Heart right ventricle (tissue), 16 donors: ENCODE measurements at regions not wholly inside any gene's neighbourhood (a gene's known extent, or its start where the extent isn't known, plus 50 kb on each side); places are given as distances from the start of the nearest gene placed in this dataset.
"Not testable (repeated sequence)": the region's sequence is repeated elsewhere in the genome, so short reads cannot be mapped to it uniquely, and the experiment has no call there.

Source experiments
- ATAC-seq, 8 donors: fragments of 200-7000 bp; cut with Tn5 transposase; one replicate each; pipeline ENCODE4 v1.9.1; 2020; ENCODE audit warnings: mild to moderate bottlenecking in 8 of 8, moderate library complexity in 8 of 8, moderate number of reproducible peaks in 1 of 8
- DNase-seq, 2 donors: peaks; one replicate each; pipeline ENCODE4 v3.0.0-alpha.2; 2020
- H3K27ac ChIP-seq, 10 donors: fragments of 200-600 bp; sonication (generic) in 2 of 10; one replicate each; pipeline versions ENCODE4 v1.5.0 to v1.8.0; 2020 to 2022; ENCODE audit warnings: mild to moderate bottlenecking in 3 of 10
- H3K27me3 ChIP-seq, 7 donors: fragments of 200-600 bp; one replicate each; pipeline ENCODE4 v1.8.0; 2021 to 2022; ENCODE audit warnings: mild to moderate bottlenecking in 2 of 7
- H3K36me3 ChIP-seq, 9 donors: fragments of 200-600 bp; sonication (generic) in 1 of 9; one replicate each; pipeline versions ENCODE4 v1.5.0 to v1.8.0; 2020 to 2022; ENCODE audit warnings: mild to moderate bottlenecking in 2 of 9
- H3K4me1 ChIP-seq, 9 donors: fragments of 200-600 bp; sonication (generic) in 1 of 9; one replicate each; pipeline versions ENCODE4 v1.5.0 to v1.8.0; 2020 to 2022; ENCODE audit warnings: mild to moderate bottlenecking in 4 of 9
- H3K4me3 ChIP-seq, 10 donors: fragments of 200-600 bp; sonication (generic) in 2 of 10; one replicate each; pipeline versions ENCODE4 v1.5.0 to v1.8.0; 2020 to 2022; ENCODE audit warnings: mild to moderate bottlenecking in 7 of 10, moderate library complexity in 2 of 10
- H3K9me3 ChIP-seq, 11 donors: fragments of 200-600 bp in 10 of 11; sonication (generic) in 2 of 11; one replicate each; pipeline versions ENCODE4 v1.5.0 to v1.8.0; 2013 to 2022; ENCODE audit warnings: mild to moderate bottlenecking in 2 of 11, control low read depth in 1 of 11, moderate library complexity in 1 of 11
- WGBS, 2 donors: extraction: QIAGEN DNeasy Blood & Tissue Kit; methylation state at CpG; one replicate each; pipeline ENCODE4 v1.1.7; 2013; ENCODE audit warnings: inconsistent platforms in 1 of 2; 5-methylcytosine and 5-hydroxymethylcytosine counted together
- intact Hi-C, 10 donors: fragments of 100-400 bp; cut with DNase I; formaldehyde crosslinking; loops; one replicate each; pipeline versions ENCODE4 v1.11.1 to v1.14.2; 2022
- TF ChIP-seq, protein P1 (sequence below), 9 donors: fragments of 200-600 bp; sonication (generic) in 2 of 9; IDR thresholded peaks; one replicate each; pipeline versions ENCODE4 v1.5.0 to v1.8.0; 2021 to 2022; ENCODE audit warnings: antibody characterized with exemption in 9 of 9, mild to moderate bottlenecking in 5 of 9, moderate library complexity in 1 of 9
- donor health status: Arrhythmogenic right ventricular cardiomyopathy.
- donor health status: ischemic (EF 13 %, LVEDD 7.1; RV severe dilation, severe dysfunction).
- donor health status: healthy with polysubstance abuse.
- donor health status: DM: no; HTN: yes; CAD: no.
- donor health status: DM: no; HTN: no; CAD: no.
- donor health status: ischemic (EF 25% LVEDD 6.9; RV normal size, moderate dysfunction).
- donor health status: ischemic (EF 25% LVEDD 5.7; RV mildly dilated, moderate dysfunction).
- donor health status: healthy.
- donor health status: DM: yes; HTN: yes; CAD: no.
- donor health status: Ischemic cardiomyopathy.
- donor health status: ischemic (EF 35%, LVEDD 5.7; RV mildly dilated, moderate dysfunction).
- donor health status: nonischemic (EF 11% LVEDD 7.7; RV severe dilation, severe dysfunction).
- donor health status: DM: yes; HTN: yes; CAD: no.
- donor health status: PGD.
- donor health status: ischemic (EF 29% LVEDD 5.4; RV normal size, mild dysfunction).
- donor health status: nonischemic (EF 23%, LVEDD 6.1; RV moderate dilation, normal function).

DNA sequence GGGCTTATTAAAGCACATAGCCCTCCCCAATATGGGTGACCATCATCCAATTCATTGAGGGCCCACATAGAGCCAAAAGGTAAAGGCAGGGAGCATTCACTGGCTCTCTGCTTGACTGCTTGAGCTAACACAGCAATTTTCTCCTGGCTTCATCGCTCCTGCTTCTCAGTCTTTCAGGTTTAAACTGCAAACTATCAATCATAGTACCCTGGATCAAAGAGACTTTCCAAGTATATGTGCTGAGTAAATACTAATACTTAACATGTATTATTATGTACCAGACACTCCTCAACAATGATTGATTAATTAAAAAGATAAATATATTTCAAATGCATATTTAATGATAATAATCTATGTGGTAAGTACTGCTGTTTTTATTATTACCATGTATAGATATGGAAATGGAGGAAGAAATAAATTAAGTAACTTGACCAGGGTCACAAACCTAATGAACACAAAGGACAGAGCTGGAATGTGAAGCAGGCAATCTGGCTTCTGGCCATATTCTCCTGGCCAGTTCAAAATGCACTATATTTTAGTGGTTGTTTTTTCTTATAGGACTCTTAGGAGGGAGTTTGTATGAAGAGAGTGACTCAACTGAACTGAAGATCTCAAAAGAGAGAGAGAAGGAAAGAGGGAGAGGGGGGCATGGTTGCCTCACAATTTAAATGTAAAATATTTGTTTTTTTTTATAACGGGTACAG lies 1197.3 kb downstream of the TECRL start:
- no peaks in the 10 kb centered on the region for H3K36me3 ChIP-seq
- no peaks in the 10 kb centered on the region for H3K27me3 ChIP-seq
- H3K4me3 ChIP-seq, result no peak overlapping the region
- no peaks in the 10 kb centered on the region for H3K4me1 ChIP-seq
- no peak for DNase-seq
- TF ChIP-seq, protein P1, sequence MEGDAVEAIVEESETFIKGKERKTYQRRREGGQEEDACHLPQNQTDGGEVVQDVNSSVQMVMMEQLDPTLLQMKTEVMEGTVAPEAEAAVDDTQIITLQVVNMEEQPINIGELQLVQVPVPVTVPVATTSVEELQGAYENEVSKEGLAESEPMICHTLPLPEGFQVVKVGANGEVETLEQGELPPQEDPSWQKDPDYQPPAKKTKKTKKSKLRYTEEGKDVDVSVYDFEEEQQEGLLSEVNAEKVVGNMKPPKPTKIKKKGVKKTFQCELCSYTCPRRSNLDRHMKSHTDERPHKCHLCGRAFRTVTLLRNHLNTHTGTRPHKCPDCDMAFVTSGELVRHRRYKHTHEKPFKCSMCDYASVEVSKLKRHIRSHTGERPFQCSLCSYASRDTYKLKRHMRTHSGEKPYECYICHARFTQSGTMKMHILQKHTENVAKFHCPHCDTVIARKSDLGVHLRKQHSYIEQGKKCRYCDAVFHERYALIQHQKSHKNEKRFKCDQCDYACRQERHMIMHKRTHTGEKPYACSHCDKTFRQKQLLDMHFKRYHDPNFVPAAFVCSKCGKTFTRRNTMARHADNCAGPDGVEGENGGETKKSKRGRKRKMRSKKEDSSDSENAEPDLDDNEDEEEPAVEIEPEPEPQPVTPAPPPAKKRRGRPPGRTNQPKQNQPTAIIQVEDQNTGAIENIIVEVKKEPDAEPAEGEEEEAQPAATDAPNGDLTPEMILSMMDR (IDR thresholded peaks at IDR 0.05), result no peak
- intact Hi-C loops, result no loop called here
- H3K27ac ChIP-seq, result no peak overlapping the region
- peaks cover 0 to 64% (median 16%) of the 10 kb centered on the region in 11 donors for H3K9me3 ChIP-seq
- ATAC-seq, result no peak
- 73 to 92% methylated on average over 2 of the region's 2 CpGs for WGBS, 2 donors

DNA sequence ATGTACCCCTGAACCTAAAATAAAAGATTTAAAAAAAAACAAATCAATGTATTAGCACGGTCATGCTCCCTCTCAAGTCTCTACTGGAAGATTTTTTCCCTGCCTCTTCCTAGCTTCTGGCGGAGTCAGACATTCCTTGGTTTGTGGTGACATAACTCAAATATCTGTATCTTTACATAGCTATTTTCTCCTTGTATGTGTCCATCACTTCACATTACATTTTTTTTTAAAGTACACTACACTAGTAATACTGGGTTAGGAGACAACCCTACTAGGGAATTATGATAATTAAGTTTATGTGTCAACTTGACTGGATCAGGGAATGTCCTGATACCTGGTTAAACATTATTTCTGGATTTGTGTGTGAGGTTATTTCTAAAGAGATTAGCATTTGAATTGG lies 1197.9 kb downstream of the TECRL start:
- no peak for ATAC-seq
- H3K4me3 ChIP-seq, result no peak overlapping the region
- H3K36me3 ChIP-seq, result no peaks in the 10 kb centered on the region
- TF ChIP-seq, protein P1 (IDR thresholded peaks at IDR 0.05), result no peak
- H3K9me3 ChIP-seq, result peaks cover 0 to 62% (median 16%) of the 10 kb centered on the region in 11 donors
- intact Hi-C loops, result no loop called here
- H3K27me3 ChIP-seq, result no peaks in the 10 kb centered on the region
- H3K27ac ChIP-seq, result no peak overlapping the region
- 73 to 79% methylated on average over 2 of the region's 2 CpGs for WGBS, 2 donors
- DNase-seq, result no peak
- H3K4me1 ChIP-seq, result no peaks in the 10 kb centered on the region

GRCh38 chr4:63193029-63193428 lies 1216.2 kb downstream of the TECRL start:
- H3K4me3 ChIP-seq, H3K4me1 ChIP-seq, H3K27ac ChIP-seq, H3K36me3 ChIP-seq, H3K27me3 ChIP-seq, intact Hi-C loops, ATAC-seq, DNase-seq: not testable (repeated sequence)
- peaks cover 0 to 27% (median 0%) of the 10 kb centered on the region in 11 donors for H3K9me3 ChIP-seq
- WGBS, 2 donors, result 91 to 97% methylated on average over 3 of the region's 3 CpGs

- no peaks in the 10 kb centered on the region for H3K36me3 ChIP-seq
- WGBS, 2 donors, result 65 to 67% methylated on average over 2 of the region's 2 CpGs
These were observed 1237.9 kb downstream of the TECRL start for GRCh38 chr4:63171341-63171740.

DNA sequence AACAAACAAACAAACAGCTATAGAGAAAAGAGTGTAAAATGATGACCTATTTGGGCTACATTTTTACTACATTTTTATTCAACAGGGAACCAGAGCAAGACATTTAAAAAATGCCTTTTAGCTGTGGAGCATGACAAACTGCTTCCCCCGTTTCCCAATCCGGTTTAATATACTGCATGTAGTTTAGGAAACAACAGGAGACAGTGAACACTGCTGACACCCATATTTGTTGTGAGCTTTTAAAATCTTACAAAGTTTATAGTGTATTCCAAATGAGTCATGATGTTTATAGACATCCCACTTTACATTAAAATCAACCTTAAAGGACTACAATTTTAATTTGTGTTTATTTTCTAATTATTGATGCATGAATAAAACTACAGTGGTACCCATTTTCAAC lies 1238.3 kb downstream of the TECRL start:
- intact Hi-C loops, result no loop called here
- Histone ChIP-seq H3K9me3 (peaks cover 0 to 14% (median 0%) of the 10 kb centered on the region in 11 donors), H3K27me3 (no peaks in the 10 kb centered on the region), H3K4me1 (no peaks in the 10 kb centered on the region), H3K4me3 (no peak overlapping the region), H3K36me3 (no peaks in the 10 kb centered on the region), H3K27ac (no peak overlapping the region)
- ATAC-seq (no peak), DNase-seq (no peak)
- TF ChIP-seq, protein P1 (IDR thresholded peaks at IDR 0.05), result no peak
- WGBS, 2 donors, result 82 to 86% methylated on average over 2 of the region's 2 CpGs

More at GRCh38 chr4:63171341-63171740, 1237.9 kb downstream of the TECRL start:
- H3K4me1 ChIP-seq, result no peaks in the 10 kb centered on the region
- no peak overlapping the region for H3K27ac ChIP-seq
- DNase-seq, result no peak
- peaks cover 0 to 14% (median 0%) of the 10 kb centered on the region in 11 donors for H3K9me3 ChIP-seq
- no peak overlapping the region for H3K4me3 ChIP-seq
- ATAC-seq, result no peak
- no peaks in the 10 kb centered on the region for H3K27me3 ChIP-seq
- intact Hi-C loops, result no loop called here
- TF ChIP-seq, protein P1 (IDR thresholded peaks at IDR 0.05), result no peak
